Fibroblast of villous mesenchyme (primary cell): ENCODE measurements at regions not wholly inside any gene's neighbourhood (a gene's known extent, or its start where the extent isn't known, plus 50 kb on each side); places are given as distances from the start of the nearest gene placed in this dataset.

Experiments
- DNase-seq: peaks from one replicate; pipeline ENCODE4 v3.0.0-alpha.2; 2010; ENCODE audit warnings: low read depth
- H3K4me3 ChIP-seq: 2 replicates; pipeline ENCODE4 v1.5.1; 2011; ENCODE audit warnings: low read depth, mild to moderate bottlenecking, low read length
- CTCF ChIP-seq: IDR thresholded peaks from 2 replicates; pipeline ENCODE4 v1.5.1; 2012; ENCODE audit warnings: low read depth, mild to moderate bottlenecking, low read length; ENCODE audit not compliant: insufficient read depth

- TF ChIP-seq CTCF, result no peak
- no peak for DNase-seq
- H3K4me3 ChIP-seq, result no peak overlapping the region
These were observed 210.8 kb upstream of the PLD5 start for GRCh38 chr1:242735323-242735722.

GRCh38 chr1:242731446-242731845 is 206.9 kb upstream of the PLD5 start:
- TF ChIP-seq CTCF, result no peak
- H3K4me3 ChIP-seq, result no peak overlapping the region

GRCh38 chr1:242728696-242729095 is 204.2 kb upstream of the PLD5 start:
- no peak for TF ChIP-seq CTCF
- DNase-seq, result no peak
- H3K4me3 ChIP-seq, result no peak overlapping the region

More at GRCh38 chr1:242731446-242731845, 206.9 kb upstream of the PLD5 start:
- no peak for DNase-seq

DNA sequence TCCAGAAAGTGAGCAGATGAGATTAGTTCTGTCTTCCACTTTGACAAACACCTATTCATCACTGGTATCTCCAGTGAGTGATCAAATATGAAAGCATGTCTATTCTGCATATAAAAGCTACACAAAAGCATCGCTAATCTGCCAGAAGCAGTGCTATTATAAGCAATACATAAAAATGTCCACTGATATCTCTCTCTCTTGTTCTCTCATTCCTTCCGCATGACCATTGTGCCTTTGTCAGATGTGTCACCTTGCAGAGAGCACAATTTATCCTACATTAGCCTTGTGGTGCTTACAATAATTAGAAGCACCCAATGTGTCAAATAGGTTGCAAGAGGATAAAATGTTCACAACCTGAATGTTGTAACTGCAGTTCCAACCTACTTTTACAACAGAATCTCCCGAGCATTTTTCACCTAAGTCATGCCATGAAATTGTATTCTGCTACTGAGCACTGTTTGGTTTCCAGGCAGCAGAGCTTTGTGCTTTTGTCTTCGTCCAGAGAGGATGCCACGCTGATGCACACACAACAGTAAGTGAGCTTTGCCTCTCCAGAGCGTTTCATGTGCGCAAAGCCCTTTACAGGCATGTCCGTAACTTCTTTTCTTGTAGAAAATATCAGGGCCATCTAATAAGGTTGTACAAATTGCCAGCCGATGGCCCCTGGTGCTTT is 198.7 kb upstream of the PLD5 start:
- no peak overlapping the region for H3K4me3 ChIP-seq
- DNase-seq, result no peak
- TF ChIP-seq CTCF, result no peak

- no peak for DNase-seq
- no peak overlapping the region for H3K4me3 ChIP-seq
- no peak for TF ChIP-seq CTCF
These were observed 194.5 kb upstream of the PLD5 start for GRCh38 chr1:242718967-242719366.

- no peak for DNase-seq
- TF ChIP-seq CTCF, result no peak
- no peak overlapping the region for H3K4me3 ChIP-seq
These were observed 187.8 kb upstream of the PLD5 start for GRCh38 chr1:242712248-242712647.

GRCh38 chr1:242710847-242711246 is 186.3 kb upstream of the PLD5 start:
- no peak for DNase-seq

More at GRCh38 chr1:242710847-242711246, 186.3 kb upstream of the PLD5 start:
- no peak for TF ChIP-seq CTCF
- H3K4me3 ChIP-seq, result no peak overlapping the region
